ENCODE measurements at regions not wholly inside any gene's neighbourhood (a gene's known extent, or its start where the extent isn't known, plus 50 kb on each side); places are given as distances from the start of the nearest gene placed in this dataset.

DNA sequence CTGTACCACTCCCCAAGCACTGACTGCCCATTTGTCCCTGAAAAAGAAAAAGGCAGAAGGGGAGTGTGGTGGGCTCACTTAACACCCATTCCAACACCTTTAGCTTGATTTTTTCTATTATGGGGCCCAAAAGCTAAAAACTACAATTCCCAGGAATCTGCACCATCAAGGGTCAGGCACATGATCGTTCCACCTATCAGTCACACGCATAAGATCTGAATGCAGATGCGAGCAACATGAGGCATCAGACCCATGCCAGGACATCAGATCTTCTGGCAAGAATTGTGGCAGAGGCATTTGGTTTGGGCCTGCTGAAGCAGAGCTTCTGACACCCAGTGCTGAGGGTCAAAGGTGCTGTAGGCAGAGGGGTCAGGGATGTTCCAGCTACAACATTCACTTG is 595.9 kb downstream of the BCOR start:
- Mint-ChIP-seq H3K4me3 (no peak overlapping the region), H3K27ac (no peak overlapping the region), H3K9me3 (no peaks in the 10 kb centered on the region), H3K27me3 (no peaks in the 10 kb centered on the region), H3K4me1 (no peaks in the 10 kb centered on the region), H3K36me3 (ENCODE audit: low read depth) (no peaks in the 10 kb centered on the region)
- POLR2A ChIA-PET, result interaction anchor here (0.6 kb wide), 1 partner anchor 19 kb away, joined by 3 read pairs; no protein-coding TSS in a partner anchor
- TF ChIP-seq, protein P1, sequence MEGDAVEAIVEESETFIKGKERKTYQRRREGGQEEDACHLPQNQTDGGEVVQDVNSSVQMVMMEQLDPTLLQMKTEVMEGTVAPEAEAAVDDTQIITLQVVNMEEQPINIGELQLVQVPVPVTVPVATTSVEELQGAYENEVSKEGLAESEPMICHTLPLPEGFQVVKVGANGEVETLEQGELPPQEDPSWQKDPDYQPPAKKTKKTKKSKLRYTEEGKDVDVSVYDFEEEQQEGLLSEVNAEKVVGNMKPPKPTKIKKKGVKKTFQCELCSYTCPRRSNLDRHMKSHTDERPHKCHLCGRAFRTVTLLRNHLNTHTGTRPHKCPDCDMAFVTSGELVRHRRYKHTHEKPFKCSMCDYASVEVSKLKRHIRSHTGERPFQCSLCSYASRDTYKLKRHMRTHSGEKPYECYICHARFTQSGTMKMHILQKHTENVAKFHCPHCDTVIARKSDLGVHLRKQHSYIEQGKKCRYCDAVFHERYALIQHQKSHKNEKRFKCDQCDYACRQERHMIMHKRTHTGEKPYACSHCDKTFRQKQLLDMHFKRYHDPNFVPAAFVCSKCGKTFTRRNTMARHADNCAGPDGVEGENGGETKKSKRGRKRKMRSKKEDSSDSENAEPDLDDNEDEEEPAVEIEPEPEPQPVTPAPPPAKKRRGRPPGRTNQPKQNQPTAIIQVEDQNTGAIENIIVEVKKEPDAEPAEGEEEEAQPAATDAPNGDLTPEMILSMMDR (IDR thresholded peaks at IDR 0.05), result no peak
- DNase-seq (no peak), ATAC-seq (ENCODE audit: low read depth) (no peak)
- CTCF ChIA-PET, result no interaction called here
- intact Hi-C loops (cut with micrococcal nuclease), result no loop called here

DNA sequence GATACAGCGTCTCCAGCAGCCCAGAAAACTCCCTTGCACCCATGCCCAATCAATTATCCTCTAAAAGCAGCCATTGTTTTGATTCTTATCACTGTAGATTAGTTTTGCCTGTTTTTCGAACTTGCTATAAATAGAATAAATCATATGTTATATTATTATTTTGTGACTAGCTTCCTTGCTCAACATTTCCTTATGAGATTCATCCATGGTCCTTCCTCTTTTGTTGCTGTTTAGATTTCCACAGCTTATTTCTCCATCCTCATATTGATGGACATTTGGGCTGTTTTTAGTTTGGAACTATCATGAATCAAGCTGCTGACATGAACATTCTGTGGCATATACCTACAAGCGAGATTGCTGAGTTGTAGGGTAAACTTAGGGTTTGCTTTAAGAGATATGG is 595.3 kb downstream of the BCOR start:
- ATAC-seq (ENCODE audit: low read depth) (no peak), DNase-seq (no peak)
- CTCF ChIA-PET, result no interaction called here
- H3K27ac Mint-ChIP-seq, result no peak overlapping the region
- H3K4me1 Mint-ChIP-seq, result no peaks in the 10 kb centered on the region
- no peaks in the 10 kb centered on the region for H3K9me3 Mint-ChIP-seq
- intact Hi-C loops (cut with micrococcal nuclease), result no loop called here
- no peak overlapping the region for H3K4me3 Mint-ChIP-seq
- H3K27me3 Mint-ChIP-seq, result no peaks in the 10 kb centered on the region
- TF ChIP-seq, protein P1 (IDR thresholded peaks at IDR 0.05), result no peak
- POLR2A ChIA-PET, result no interaction called here
- H3K36me3 Mint-ChIP-seq (ENCODE audit: low read depth), result no peaks in the 10 kb centered on the region

DNA sequence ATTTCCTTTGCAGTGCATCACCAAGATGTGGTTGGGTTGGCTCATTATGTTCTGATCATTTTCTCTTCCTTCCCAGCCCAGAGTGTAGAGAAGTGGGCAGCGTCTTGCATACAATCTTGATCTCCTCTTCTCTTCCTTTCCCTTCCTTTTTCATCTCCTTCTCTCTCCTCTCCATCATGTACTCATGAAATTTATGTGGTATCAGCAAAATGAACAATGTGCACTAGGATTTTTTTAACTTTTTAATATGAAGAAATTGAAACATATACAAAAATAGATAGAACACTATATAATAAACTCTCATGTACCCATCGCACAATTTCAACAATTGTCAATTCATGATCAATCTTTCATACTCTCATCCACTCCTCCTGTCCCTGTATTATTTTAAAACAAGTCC is 593.5 kb downstream of the BCOR start:
- Mint-ChIP-seq H3K27ac (no peak overlapping the region), H3K27me3 (no peaks in the 10 kb centered on the region), H3K36me3 (ENCODE audit: low read depth) (no peaks in the 10 kb centered on the region), H3K4me3 (no peak overlapping the region), H3K4me1 (peaks cover 4% of the 10 kb centered on the region), H3K9me3 (no peaks in the 10 kb centered on the region)
- ChIA-PET POLR2A (no interaction called here), CTCF (no interaction called here)
- intact Hi-C loops (cut with micrococcal nuclease), result no loop called here
- TF ChIP-seq, protein P1 (IDR thresholded peaks at IDR 0.05), result no peak
- ATAC-seq (ENCODE audit: low read depth) (no peak), DNase-seq (no peak)

DNA sequence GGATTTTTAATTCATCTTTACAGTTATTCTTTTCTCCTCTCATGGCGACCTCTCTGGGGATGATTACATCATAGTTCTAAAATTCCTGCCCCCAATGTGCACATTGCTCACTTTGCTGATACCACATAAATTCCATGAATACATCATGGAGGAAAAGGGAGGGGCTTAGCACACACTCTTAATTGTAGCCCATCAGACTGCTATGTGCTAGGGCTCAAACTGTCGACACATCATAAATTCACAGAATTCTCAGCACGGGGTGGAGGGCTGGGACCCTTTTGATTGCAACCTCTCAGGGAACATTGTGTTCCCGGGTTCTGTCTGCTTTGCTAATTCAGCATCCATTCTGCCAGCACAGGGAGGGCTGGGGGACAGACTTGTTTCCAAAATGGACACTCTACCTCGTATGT is 592.9 kb downstream of the BCOR start:
- ATAC-seq (ENCODE audit: low read depth), result no peak
- ChIA-PET POLR2A (no interaction called here), CTCF (no interaction called here)
- peaks cover 4% of the 10 kb centered on the region for H3K4me1 Mint-ChIP-seq
- intact Hi-C loops (cut with micrococcal nuclease), result no loop called here
- DNase-seq, result no peak
- TF ChIP-seq, protein P1 (IDR thresholded peaks at IDR 0.05), result no peak
- H3K9me3 Mint-ChIP-seq, result peaks cover 4% of the 10 kb centered on the region
- H3K27me3 Mint-ChIP-seq, result no peaks in the 10 kb centered on the region
- no peak overlapping the region for H3K4me3 Mint-ChIP-seq
- H3K27ac Mint-ChIP-seq, result no peak overlapping the region
- no peaks in the 10 kb centered on the region for H3K36me3 Mint-ChIP-seq (ENCODE audit: low read depth)

DNA sequence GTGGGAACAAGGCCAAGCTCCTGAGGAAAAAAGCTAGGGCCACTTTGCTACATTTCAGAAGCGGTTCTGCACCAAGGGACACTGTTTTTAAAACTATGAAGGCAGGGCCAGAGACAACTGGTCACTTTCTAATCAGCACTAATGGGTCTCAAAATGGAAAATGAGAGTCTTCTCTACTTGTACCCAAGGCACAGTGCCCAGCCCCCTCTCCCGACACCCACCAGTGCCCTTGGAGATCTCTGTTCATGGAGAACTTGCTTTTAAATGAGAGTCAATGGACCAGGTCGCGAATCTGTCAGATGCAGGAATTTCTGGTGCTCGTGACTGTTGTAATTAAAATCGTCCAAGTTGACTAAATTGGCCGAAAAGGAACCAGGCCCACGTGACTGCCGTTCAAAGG is 591.6 kb downstream of the BCOR start:
- peaks cover 5% of the 10 kb centered on the region for H3K9me3 Mint-ChIP-seq
- no peak overlapping the region for H3K27ac Mint-ChIP-seq
- TF ChIP-seq, protein P1 (IDR thresholded peaks at IDR 0.05), result no peak
- peaks cover 4% of the 10 kb centered on the region for H3K4me1 Mint-ChIP-seq
- ATAC-seq (ENCODE audit: low read depth) (no peak), DNase-seq (no peak)
- ChIA-PET CTCF (interaction anchor here (0.6 kb wide), 1 partner anchor 407 kb away, joined by 3 read pairs; no protein-coding TSS in a partner anchor), POLR2A (interaction anchor here (0.7 kb wide), 1 partner anchor 44 kb away, joined by 7 read pairs; no protein-coding TSS in a partner anchor)
- no peaks in the 10 kb centered on the region for H3K27me3 Mint-ChIP-seq
- H3K4me3 Mint-ChIP-seq, result no peak overlapping the region
- H3K36me3 Mint-ChIP-seq (ENCODE audit: low read depth), result peaks cover 1% of the 10 kb centered on the region
- intact Hi-C loops (cut with micrococcal nuclease), result no loop called here
